GM23248 (cell line): ENCODE measurements at regions not wholly inside any gene's neighbourhood (a gene's known extent, or its start where the extent isn't known, plus 50 kb on each side); places are given as distances from the start of the nearest gene placed in this dataset.

ENCODE experiments used
- EZH2 ChIP-seq: fragments of 200-600 bp; sonication (generic); IDR thresholded peaks from 2 replicates; pipeline ENCODE4 v1.6.1; 2018; ENCODE audit warnings: antibody characterized with exemption, mild to moderate bottlenecking; ENCODE audit not compliant: insufficient read depth, poor library complexity, severe bottlenecking
- EZH2phosphoT487 ChIP-seq: fragments of 200-600 bp; sonication (generic); IDR thresholded peaks from 2 replicates; pipeline ENCODE4 v1.6.1; 2018; ENCODE audit warnings: antibody characterized with exemption, moderate library complexity, mild to moderate bottlenecking, low read depth; ENCODE audit not compliant: insufficient read depth

DNA sequence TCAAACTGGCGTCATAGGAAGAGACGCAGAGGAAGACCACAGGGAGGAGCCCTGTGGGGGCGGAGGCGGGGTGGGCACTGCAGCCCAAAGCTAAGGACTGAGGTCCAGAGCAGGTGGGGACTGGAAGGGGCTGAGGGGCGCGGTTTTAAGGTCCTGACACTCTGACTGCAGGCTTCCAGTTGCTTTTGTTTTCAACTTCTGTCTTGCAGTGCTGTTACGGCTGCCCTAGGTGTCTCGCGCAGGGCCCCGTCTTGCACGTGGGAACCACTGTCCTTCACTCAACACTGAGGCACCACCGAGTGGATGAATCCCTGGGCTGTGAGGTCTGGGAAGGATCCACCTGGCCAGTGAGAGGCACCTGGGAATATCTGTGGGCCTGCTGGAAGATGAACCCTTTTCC, 76.0 kb downstream of the TEX29 start:
- no peak for TF ChIP-seq EZH2
- TF ChIP-seq EZH2phosphoT487, result no peak
